GM21619 (cell line): ENCODE measurements at regions not wholly inside any gene's neighbourhood (a gene's known extent, or its start where the extent isn't known, plus 50 kb on each side); places are given as distances from the start of the nearest gene placed in this dataset.

Experiments
- ATAC-seq: cut with Tn5 transposase; IDR thresholded peaks from one replicate; pipeline ENCODE4 v1.9.1; 2021; ENCODE audit not compliant: unreplicated experiment

- ATAC-seq: no peak
These were observed 266.8 kb downstream of the MAT2B start for GRCh38 chr5:163772241-163772640.

DNA sequence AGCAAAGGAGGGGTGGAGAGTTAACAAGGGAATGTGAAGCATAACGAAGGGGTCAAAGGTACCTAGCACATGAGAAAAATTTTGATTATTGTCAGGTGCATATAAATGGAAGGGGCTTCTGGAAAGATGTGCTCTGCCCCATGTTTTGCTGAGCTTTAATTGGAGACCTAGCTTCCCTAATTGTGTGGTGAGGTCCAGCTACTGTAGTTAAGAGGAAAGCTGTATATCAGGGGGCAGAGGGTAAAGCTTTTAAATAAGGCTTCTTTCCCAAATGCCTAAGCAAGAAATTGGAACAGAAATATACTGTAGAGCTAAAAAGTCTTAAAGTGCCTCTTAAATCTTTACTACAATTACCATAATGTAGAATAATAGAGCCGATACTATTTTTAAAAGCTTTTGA lies 267.2 kb downstream of the MAT2B start:
- ATAC-seq: no peak

GRCh38 chr5:163773226-163773625 lies 267.8 kb downstream of the MAT2B start:
- ATAC-seq: no peak

- ATAC-seq: no peak
These were observed 284.5 kb downstream of the MAT2B start for GRCh38 chr5:163789870-163790269.

DNA sequence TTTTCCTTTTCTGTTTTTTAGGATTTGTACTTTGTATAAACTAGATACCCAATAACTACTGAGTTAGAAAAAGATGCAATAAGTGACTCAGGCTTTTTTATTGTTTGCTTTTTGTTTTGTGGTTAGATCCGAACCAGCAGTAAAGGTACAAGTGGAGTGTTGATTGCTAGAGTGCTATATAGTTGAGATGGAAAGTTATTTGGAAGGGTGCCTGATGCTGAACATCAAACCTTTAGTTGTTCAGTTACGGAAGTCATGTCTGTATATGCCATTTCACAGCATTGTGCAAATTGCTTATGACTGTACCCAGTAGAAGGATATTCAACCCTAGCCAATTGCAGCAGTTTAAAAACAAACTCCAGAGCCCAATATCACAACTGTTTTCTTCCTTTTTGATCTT lies 285.1 kb downstream of the MAT2B start:
- ATAC-seq: no peak

DNA sequence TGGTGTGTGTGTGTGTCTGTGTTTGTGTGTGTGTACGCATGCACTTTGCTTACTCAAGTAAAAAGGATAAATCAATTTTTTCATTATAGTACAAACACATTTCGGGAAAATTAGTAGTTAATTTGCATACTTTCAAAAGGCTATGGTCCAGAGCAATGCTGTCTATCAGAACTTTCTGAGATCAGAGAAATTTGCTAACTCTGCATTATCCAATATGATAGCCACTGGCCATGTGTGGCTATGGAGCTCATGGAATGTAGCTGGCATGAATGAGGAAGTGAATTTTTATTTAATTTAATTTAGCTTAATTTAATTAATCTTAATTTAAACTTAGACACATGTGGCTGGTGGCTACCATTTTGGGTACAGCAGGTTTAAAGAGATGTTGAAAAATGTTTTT lies 289.6 kb downstream of the MAT2B start:
- ATAC-seq: no peak

DNA sequence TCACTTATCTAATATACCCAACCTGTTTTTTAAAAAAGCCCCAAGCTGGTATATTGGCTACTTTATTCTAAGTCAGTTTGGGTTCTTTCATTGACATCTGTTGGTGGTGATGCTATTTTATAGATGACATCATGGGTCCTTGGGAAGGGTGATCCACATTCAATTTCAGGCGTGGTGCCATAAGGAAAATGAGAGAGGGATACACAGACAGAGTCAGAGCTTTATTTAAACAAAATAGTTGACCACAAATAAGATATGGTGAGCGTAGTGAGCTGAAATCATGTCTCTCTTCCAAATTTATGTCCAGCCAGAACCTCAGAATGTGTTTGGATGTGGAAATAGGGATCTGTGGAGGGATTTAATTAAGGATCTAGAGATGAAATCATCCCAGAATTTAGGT lies 302.4 kb downstream of the MAT2B start:
- ATAC-seq: no peak

DNA sequence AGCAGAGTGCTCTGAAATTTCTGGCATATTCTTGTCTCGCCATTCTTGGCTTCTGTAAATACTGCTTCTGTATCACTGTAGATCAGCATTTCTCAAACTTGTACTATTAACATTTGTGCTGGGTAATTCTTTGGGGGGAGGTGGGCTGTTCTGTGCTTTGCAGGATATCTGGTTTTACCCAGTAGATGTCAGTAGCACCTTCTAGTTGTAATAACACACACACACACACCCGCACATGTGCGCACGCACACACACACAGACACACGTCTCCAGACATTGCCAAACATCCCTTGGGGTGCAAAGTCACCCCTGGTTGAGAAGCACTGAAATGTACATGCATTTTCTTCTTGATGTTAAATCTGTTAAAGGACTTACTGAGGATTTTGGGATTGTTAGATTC lies 304.1 kb downstream of the MAT2B start:
- no peak for ATAC-seq

DNA sequence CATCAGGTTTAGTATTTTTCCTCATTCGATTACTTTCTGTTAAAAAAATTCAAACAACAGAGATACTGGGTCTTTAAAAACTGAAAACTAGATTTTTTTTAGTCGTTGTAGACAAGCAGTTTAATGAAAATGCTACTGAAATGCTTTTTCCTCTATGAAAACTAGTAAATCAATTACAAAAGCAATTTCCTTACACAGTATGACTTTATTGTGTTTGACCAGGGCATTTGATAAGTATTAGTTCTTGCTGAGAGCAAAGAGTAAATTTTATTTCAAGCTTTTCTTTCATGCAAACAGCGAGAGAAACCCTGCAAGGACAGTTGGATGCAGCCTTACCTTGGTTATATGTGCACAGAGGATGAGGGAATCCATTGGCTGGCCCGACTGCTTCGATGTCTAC lies 308.5 kb downstream of the MAT2B start:
- ATAC-seq: no peak

- no peak for ATAC-seq
These were observed 309.9 kb downstream of the MAT2B start for GRCh38 chr5:163815240-163815791.

DNA sequence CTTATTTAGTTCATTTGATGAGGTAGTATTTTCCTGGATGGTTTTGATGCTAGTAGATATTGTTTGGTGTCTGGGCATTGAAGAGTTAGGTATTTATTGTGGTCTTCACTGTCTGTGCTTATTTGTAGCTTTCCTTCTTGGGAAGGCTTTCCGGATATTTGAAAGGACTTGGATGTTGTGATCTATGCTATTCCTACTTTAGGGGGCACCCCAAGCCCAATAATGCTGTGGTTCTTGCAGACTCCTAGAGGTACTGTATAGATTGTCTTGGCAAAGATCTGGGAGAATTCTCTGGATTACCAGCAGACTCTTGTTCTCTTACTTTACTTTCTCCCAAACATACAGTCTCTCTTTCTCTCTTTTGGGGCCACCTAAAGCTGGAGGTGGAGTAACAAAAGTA lies 315.7 kb downstream of the MAT2B start:
- no peak for ATAC-seq

GRCh38 chr5:163822548-163822947 lies 317.1 kb downstream of the MAT2B start:
- no peak for ATAC-seq

- ATAC-seq: no peak
These were observed 320.2 kb downstream of the MAT2B start for GRCh38 chr5:163825661-163826060.

DNA sequence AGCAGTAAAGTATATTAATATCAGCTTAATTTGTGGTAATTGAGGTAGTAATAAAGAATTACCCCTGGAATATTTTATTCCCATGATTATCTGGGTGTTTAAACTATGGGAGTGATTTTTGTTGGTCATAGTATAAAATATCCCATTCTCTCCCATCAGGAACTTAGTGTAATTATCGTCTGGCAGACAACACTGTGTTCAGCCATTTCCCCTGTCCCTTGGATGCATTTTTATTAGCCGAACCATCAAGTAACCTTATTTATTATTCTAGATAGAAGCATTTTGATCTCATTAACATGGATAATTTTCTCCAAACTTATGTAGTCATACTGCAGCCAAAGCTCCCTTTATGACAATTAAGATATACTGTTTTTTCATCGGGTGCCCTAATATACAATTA lies 320.8 kb downstream of the MAT2B start:
- ATAC-seq: no peak

GRCh38 chr5:163832155-163832554 lies 326.7 kb downstream of the MAT2B start:
- ATAC-seq: no peak

DNA sequence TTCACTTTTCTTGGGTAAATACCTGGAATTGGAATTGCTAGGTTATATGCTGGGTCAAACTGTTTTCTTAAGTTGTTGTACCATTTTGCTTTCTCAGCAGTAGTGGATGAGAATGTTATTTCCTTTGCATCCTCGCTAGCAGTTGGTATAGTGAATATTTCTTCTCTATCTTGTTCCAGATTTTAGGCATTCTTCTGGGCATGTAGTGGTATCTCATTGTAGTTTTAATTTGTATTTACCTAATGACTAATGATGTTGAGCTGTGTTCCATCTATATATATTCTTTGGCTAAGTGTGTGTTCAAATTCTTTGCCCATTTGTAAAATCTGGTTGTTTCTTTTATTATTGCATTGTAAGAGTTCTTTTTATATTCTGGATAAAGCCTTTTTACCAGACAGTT lies 333.3 kb downstream of the MAT2B start:
- no peak for ATAC-seq

DNA sequence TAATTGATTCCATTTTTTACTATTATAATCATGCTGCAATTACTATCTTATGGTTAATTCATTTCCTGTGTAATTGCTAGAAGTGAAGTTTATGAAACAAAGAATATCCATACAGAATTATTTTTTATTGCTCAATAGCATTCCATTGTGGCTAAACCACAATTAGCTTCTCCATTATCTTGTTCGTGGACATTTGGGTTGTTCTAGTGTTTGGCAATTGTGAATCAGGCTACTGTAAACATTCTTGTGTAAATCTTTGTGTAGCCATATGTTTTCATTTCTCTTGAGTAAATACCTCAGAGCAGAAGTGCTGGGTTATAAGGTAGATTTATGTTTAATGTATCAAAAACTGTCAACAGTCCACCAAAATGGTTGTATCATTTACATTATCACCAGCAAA lies 341.1 kb downstream of the MAT2B start:
- no peak for ATAC-seq

- ATAC-seq: no peak
These were observed 350.3 kb downstream of the MAT2B start for GRCh38 chr5:163855754-163856153.

DNA sequence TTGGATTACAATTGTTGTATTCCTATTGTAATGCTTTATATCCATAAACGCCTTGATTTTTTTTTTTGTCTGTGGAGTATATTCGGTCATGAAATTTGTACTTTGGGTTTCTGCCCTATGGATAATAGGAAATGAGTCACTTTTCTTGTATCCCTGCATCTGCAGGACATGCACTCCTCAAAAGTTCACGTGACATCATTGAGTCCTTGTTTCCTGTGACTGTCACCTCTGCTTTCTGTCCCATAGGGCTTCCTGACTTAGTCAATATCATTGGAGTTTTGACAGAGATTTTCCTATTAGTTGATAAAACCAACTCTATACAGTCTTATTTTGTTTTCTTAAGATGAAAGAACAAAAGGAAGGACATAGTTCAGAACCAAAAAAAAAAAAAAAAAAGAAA lies 356.3 kb downstream of the MAT2B start:
- no peak for ATAC-seq

GRCh38 chr5:163867324-163867723 lies 361.9 kb downstream of the MAT2B start:
- no peak for ATAC-seq

GRCh38 chr5:163867738-163868137 lies 362.3 kb downstream of the MAT2B start:
- no peak for ATAC-seq

DNA sequence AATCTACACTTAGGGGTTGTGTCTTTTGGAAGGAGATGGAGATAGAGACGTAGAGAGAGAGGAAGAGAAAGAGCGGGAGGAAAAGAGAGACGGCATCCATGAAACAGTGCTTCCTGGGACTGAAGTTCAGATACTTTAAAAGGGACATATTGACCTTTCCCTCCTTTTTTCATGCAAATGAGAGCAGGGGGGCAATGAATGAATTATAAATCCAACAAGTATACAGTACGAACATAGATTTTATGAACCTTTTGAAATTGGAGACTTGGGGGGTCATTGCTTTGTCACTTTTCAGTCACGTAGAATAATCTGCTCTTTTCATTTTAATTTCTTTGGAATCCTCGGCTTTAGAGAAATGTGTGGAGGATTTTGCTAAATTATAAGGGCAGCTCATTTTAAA lies 364.2 kb downstream of the MAT2B start:
- no peak for ATAC-seq

GRCh38 chr5:163870441-163870840 lies 365.0 kb downstream of the MAT2B start:
- no peak for ATAC-seq

DNA sequence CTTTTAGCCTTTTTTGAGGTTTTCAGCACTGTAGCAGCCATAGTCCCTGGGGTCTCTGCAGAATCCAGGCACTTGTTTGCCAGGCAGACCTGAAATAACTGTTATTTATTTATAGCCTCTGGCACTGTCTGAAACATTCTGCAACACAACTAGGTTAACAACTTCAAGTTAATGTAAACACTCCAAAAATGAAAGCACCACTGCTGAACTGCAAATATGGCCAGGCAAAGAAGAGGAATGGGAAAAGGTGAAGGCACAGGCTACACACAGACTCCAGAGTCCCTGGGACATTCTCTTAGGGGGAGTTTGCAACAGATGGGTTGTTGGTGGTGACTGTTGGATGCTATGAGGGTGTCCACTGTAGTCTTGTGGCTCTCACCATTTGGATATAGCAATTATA lies 369.0 kb downstream of the MAT2B start:
- ATAC-seq: no peak
